ENCODE measurements at regions not wholly inside any gene's neighbourhood (a gene's known extent, or its start where the extent isn't known, plus 50 kb on each side); places are given as distances from the start of the nearest gene placed in this dataset.

DNA sequence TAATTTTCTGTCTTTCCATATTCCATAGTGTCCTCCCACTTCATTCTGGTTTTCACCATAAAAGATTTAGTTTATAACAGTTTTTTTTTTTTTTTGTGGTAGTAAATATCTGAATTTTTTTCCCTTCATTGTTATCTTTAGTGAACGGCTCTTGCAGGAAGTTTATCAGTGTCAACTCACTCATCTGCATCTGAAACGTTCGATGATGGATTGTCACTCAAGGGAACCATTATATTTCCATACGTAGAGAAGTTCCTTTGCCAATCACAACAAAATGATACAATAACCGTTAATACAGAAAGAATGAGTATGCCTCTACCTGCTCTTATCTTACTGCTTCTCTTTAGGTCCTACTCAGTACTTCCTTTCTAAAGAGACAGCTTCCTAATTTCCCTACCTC lies 651.2 kb upstream of the KCNMB2 start:
- H3K79me2 ChIP-seq (ENCODE audit: control insufficient read depth, insufficient read depth, low read length) = no peaks in the 10 kb centered on the region
- no peak for DNase-seq (ENCODE audit: low read depth, low spot score)
- no peak overlapping the region for H3K9ac ChIP-seq (replicated peaks; ENCODE audit: extremely low read depth, insufficient read depth, low read length)
- POLR2A ChIA-PET = no interaction called here
- no peak overlapping the region for H3K27ac ChIP-seq (ENCODE audit: insufficient read depth, low read depth, low read length)
- dilution Hi-C loops (cut with MboI; ENCODE audit: extremely low pct_ligation_motif_present, low sequenced_read_pairs) = no loop called here
- no peaks in the 10 kb centered on the region for H3K9me1 ChIP-seq (replicated peaks; ENCODE audit: control insufficient read depth, extremely low read depth, insufficient read depth, low read length)
- FAIRE-seq = no peak
- H3K4me1 ChIP-seq (ENCODE audit: control insufficient read depth, extremely low read depth, insufficient read depth, low read length) = no peaks in the 10 kb centered on the region
- no peak for TF ChIP-seq POLR2A (IDR thresholded peaks at IDR 0.05; ENCODE audit: low read depth, low read length)
- TF ChIP-seq JUN (IDR thresholded peaks at IDR 0.05; ENCODE audit: borderline replicate concordance, insufficient read depth, insufficient read length, low read depth) = no peak
- TF ChIP-seq MYC (IDR thresholded peaks at IDR 0.05; ENCODE audit: low read depth, low read length) = no peak
- no peak for TF ChIP-seq EZH2 (IDR thresholded peaks at IDR 0.05; ENCODE audit: borderline replicate concordance, low read depth, low read length, severe bottlenecking)
- TF ChIP-seq, protein P1, sequence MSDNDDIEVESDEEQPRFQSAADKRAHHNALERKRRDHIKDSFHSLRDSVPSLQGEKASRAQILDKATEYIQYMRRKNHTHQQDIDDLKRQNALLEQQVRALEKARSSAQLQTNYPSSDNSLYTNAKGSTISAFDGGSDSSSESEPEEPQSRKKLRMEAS (IDR thresholded peaks at IDR 0.05; ENCODE audit: insufficient read depth, insufficient read length) = no peak
- no peak for TF ChIP-seq POLR2AphosphoS5 (IDR thresholded peaks at IDR 0.05; ENCODE audit: insufficient read depth, low read depth, low read length)
- no peak for TF ChIP-seq CTCF (IDR thresholded peaks at IDR 0.05; ENCODE audit: extremely low read depth in 1 of 2, insufficient read depth in 1 of 2, low read depth in 1 of 2, low read length in 2 of 2)
- TF ChIP-seq FOS (IDR thresholded peaks at IDR 0.05; ENCODE audit: borderline replicate concordance, insufficient read depth, low read length) = no peak
- no peak for TF ChIP-seq GATA2 (IDR thresholded peaks at IDR 0.05; ENCODE audit: insufficient read depth, insufficient read length, low read depth, low read length)
- H4K20me1 ChIP-seq (replicated peaks; ENCODE audit: control insufficient read depth, extremely low read depth, insufficient read depth, low read length) = no peaks in the 10 kb centered on the region
- no peak overlapping the region for H3K4me3 ChIP-seq (replicated peaks in 1 of 3; ENCODE audit: insufficient read depth in 1 of 3, low read depth in 1 of 3, low read length in 3 of 3)
- no peaks in the 10 kb centered on the region for H3K36me3 ChIP-seq (ENCODE audit: control insufficient read depth in 2 of 2, extremely low read depth in 1 of 2, insufficient read depth in 2 of 2, low read length in 2 of 2)
- intact Hi-C loops (cut with micrococcal nuclease) = no loop called here
- H3K4me2 ChIP-seq (ENCODE audit: insufficient read depth, low read length) = no peak overlapping the region
- CTCF ChIA-PET = interaction anchor here (1.2 kb wide), 1 partner anchor 21 kb away, joined by 3 read pairs; no protein-coding TSS in a partner anchor
- H3K9me3 ChIP-seq (replicated peaks; ENCODE audit: control insufficient read depth, insufficient read depth, low read length) = no peaks in the 10 kb centered on the region
- no peaks in the 10 kb centered on the region for H3K27me3 ChIP-seq (ENCODE audit: control insufficient read depth in 2 of 2, insufficient read depth in 2 of 2, low read length in 2 of 2)
- H2AFZ ChIP-seq (ENCODE audit: low read depth, low read length) = no peak overlapping the region
- no TSS peak for BruUV-seq (replicated peaks)
